ENCODE measurements at regions not wholly inside any gene's neighbourhood (a gene's known extent, or its start where the extent isn't known, plus 50 kb on each side); places are given as distances from the start of the nearest gene placed in this dataset.

GRCh38 chr12:124436366-124436765, 131.0 kb downstream of the NCOR2 start:
- H3K9me3 ChIP-seq (ENCODE audit: control insufficient read depth, insufficient read depth, low read depth, low read length), result no peaks in the 10 kb centered on the region
- in situ Hi-C loops (cut with HindIII; ENCODE audit: low pct_unique_long_range_greater_than_20kb, low sequenced_read_pairs), result no loop called here
- no peak overlapping the region for H3K4me3 ChIP-seq (ENCODE audit: low read depth in 2 of 2, low read length in 2 of 2)
- no peaks in the 10 kb centered on the region for H3K27me3 ChIP-seq (ENCODE audit: control insufficient read depth, insufficient read depth, low read length)
- no peak overlapping the region for H3K27ac ChIP-seq (ENCODE audit: low read length)
- intact Hi-C loops (cut with micrococcal nuclease; ENCODE audit: unreplicated experiment), result no loop called here
- BruUV-seq (replicated peaks), result no TSS peak
- no peaks in the 10 kb centered on the region for H3K36me3 ChIP-seq (ENCODE audit: control insufficient read depth, insufficient read depth, low read length)
- ATAC-seq (peak; percentile 40), DNase-seq (ENCODE audit: low read depth, low spot score) (no peak)
- TF ChIP-seq, protein P1, sequence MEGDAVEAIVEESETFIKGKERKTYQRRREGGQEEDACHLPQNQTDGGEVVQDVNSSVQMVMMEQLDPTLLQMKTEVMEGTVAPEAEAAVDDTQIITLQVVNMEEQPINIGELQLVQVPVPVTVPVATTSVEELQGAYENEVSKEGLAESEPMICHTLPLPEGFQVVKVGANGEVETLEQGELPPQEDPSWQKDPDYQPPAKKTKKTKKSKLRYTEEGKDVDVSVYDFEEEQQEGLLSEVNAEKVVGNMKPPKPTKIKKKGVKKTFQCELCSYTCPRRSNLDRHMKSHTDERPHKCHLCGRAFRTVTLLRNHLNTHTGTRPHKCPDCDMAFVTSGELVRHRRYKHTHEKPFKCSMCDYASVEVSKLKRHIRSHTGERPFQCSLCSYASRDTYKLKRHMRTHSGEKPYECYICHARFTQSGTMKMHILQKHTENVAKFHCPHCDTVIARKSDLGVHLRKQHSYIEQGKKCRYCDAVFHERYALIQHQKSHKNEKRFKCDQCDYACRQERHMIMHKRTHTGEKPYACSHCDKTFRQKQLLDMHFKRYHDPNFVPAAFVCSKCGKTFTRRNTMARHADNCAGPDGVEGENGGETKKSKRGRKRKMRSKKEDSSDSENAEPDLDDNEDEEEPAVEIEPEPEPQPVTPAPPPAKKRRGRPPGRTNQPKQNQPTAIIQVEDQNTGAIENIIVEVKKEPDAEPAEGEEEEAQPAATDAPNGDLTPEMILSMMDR (IDR thresholded peaks at IDR 0.05), result no peak
- no peak for TF ChIP-seq REST (IDR thresholded peaks at IDR 0.05; ENCODE audit: insufficient read depth in 1 of 2, low read depth in 2 of 2, low read length in 1 of 2)
- TF ChIP-seq TCF7L2 (IDR thresholded peaks at IDR 0.05; ENCODE audit: low read depth, low read length), result no peak
- TF ChIP-seq POLR2AphosphoS5 (IDR thresholded peaks at IDR 0.05; ENCODE audit: low read depth, low read length), result no peak
- no peak for TF ChIP-seq SIN3A (IDR thresholded peaks at IDR 0.05; ENCODE audit: borderline replicate concordance, insufficient read depth, low read depth, low read length)
- ChIA-PET CTCF (no interaction called here), POLR2A (no interaction called here)
- H3K4me1 ChIP-seq (ENCODE audit: control insufficient read depth, insufficient read depth, low read length), result no peaks in the 10 kb centered on the region

GRCh38 chr12:124435806-124436345, 131.5 kb downstream of the NCOR2 start:
- in situ Hi-C loops (cut with HindIII; ENCODE audit: low pct_unique_long_range_greater_than_20kb, low sequenced_read_pairs) (no loop called here), intact Hi-C loops (cut with micrococcal nuclease; ENCODE audit: unreplicated experiment) (no loop called here)
- no peaks in the 10 kb centered on the region for H3K4me1 ChIP-seq (ENCODE audit: control insufficient read depth, insufficient read depth, low read length)
- H3K27ac ChIP-seq (ENCODE audit: low read length), result no peak overlapping the region
- no peaks in the 10 kb centered on the region for H3K9me3 ChIP-seq (ENCODE audit: control insufficient read depth, insufficient read depth, low read depth, low read length)
- no peak overlapping the region for H3K4me3 ChIP-seq (ENCODE audit: low read depth in 2 of 2, low read length in 2 of 2)
- ChIA-PET POLR2A (no interaction called here), CTCF (no interaction called here)
- H3K27me3 ChIP-seq (ENCODE audit: control insufficient read depth, insufficient read depth, low read length), result no peaks in the 10 kb centered on the region
- TF ChIP-seq, protein P1 (IDR thresholded peaks at IDR 0.05), result no peak
- no peak for TF ChIP-seq SIN3A (IDR thresholded peaks at IDR 0.05; ENCODE audit: borderline replicate concordance, insufficient read depth, low read depth, low read length)
- TF ChIP-seq TCF7L2 (IDR thresholded peaks at IDR 0.05; ENCODE audit: low read depth, low read length), result no peak
- no peak for TF ChIP-seq REST (IDR thresholded peaks at IDR 0.05; ENCODE audit: insufficient read depth in 1 of 2, low read depth in 2 of 2, low read length in 1 of 2)
- no peaks in the 10 kb centered on the region for H3K36me3 ChIP-seq (ENCODE audit: control insufficient read depth, insufficient read depth, low read length)
- BruUV-seq (replicated peaks), result no TSS peak
- ATAC-seq (no peak), DNase-seq (ENCODE audit: low read depth, low spot score) (no peak)

Measured in Panc1 (cell line).